Thymus (tissue), 11 donors: ENCODE measurements at regions not wholly inside any gene's neighbourhood (a gene's known extent, or its start where the extent isn't known, plus 50 kb on each side); places are given as distances from the start of the nearest gene placed in this dataset.

Source experiments
- DNase-seq, 9 donors: peaks; one replicate each; pipeline ENCODE4 v3.0.0-alpha.2; 2013; ENCODE audit warnings: low spot score in 9 of 9, low read depth in 6 of 9, missing footprints in 1 of 9
- H3K27ac ChIP-seq, 2 donors: one replicate each; pipeline ENCODE4 v1.5.1; 2013; ENCODE audit warnings: control low read depth in 1 of 2, low read depth in 1 of 2, low read length in 1 of 2, mild to moderate bottlenecking in 1 of 2, moderate library complexity in 1 of 2
- H3K27me3 ChIP-seq, 2 donors: one replicate each; pipeline ENCODE4 v1.5.1; 2013; ENCODE audit warnings: low read length in 1 of 2; ENCODE audit not compliant: control insufficient read depth in 2 of 2, insufficient read depth in 1 of 2
- H3K36me3 ChIP-seq, 2 donors: one replicate each; pipeline ENCODE4 v1.5.1; 2013; ENCODE audit warnings: low read length in 1 of 2, mild to moderate bottlenecking in 1 of 2, moderate library complexity in 1 of 2; ENCODE audit not compliant: control insufficient read depth in 2 of 2, insufficient read depth in 2 of 2
- H3K4me1 ChIP-seq, 2 donors: one replicate each; pipeline ENCODE4 v1.5.1; 2013; ENCODE audit warnings: low read length in 2 of 2; ENCODE audit not compliant: control insufficient read depth in 2 of 2, insufficient read depth in 2 of 2
- H3K4me3 ChIP-seq, 2 donors: one replicate each; pipeline ENCODE4 v1.5.1; 2013; ENCODE audit warnings: low read length in 2 of 2, control low read depth in 1 of 2, mild to moderate bottlenecking in 1 of 2
- H3K9me3 ChIP-seq, 2 donors: one replicate each; pipeline ENCODE4 v1.5.1; 2013; ENCODE audit warnings: low read length in 1 of 2, mild to moderate bottlenecking in 1 of 2; ENCODE audit not compliant: control insufficient read depth in 2 of 2, insufficient read depth in 1 of 2
- WGBS: extraction: QIAGEN DNeasy Blood & Tissue Kit; methylation state at CpG from one replicate; pipeline ENCODE4 v1.1.7; 2013; 5-methylcytosine and 5-hydroxymethylcytosine counted together
- donor health status: healthy.

DNA sequence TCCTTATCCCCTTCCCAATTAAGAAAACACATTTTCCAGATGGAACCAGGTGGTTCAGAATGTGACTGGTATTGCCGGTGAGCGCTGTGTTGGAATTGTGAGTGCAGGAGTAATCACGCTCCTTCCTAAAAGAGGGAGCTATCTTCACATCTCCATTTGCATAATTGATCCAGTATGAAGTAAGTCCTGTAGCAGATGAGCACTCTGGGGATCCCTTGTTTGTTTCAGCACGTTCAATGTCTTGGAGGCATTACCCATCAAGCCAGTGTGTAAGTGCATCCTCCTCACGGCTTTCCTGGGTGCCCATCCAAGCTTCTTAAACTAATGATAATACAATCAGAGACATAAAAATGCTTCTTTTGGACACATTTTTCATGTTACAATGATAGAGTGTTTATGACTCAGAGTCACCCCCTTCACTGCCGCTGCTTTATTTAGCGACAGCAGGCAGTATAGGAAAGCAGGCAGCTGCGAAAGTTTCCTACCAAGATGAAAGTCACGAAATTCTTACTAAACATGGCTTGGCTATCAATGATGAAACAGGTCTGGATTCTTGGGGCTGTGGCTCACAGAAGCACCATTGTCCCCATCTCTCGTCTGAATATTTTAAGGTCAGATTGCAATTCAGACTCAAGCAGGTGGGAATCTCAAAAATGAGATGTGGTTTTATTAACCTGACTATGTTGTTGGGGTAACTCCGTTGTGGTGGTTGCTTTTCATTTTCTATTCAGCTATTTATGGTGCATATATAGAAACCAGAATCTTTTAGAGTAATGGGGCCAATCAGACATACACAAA is 346.3 kb upstream of the MDFIC2 start:
- Histone ChIP-seq H3K4me1 (no peaks in the 10 kb centered on the region), H3K27me3 (no peaks in the 10 kb centered on the region), H3K36me3 (no peaks in the 10 kb centered on the region), H3K27ac (no peak overlapping the region), H3K9me3 (no peaks in the 10 kb centered on the region), H3K4me3 (no peak overlapping the region)
- 97% methylated on average over 11 of the region's 11 CpGs for WGBS
- no peak for DNase-seq

DNA sequence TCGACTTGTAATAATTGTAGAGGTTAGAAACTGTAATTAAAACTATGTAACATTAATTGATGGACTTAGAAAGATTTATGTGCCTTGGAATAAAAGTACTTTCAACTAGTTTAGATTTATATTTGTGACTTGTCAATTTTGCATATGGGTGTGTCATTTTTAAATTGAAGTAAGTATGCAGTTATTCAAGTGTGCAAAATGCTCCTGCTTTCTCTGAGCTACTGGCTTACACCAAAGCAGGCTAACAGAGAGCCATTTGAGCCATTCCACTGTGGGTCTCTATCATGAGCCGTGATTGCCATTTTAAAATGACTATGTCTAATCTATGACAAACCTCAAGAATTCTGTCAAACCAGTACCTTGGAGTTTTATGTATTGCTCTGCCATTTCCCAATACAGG is 345.0 kb upstream of the MDFIC2 start:
- Histone ChIP-seq H3K4me3 (no peak overlapping the region), H3K27ac (no peak overlapping the region), H3K27me3 (no peaks in the 10 kb centered on the region), H3K4me1 (no peaks in the 10 kb centered on the region), H3K9me3 (no peaks in the 10 kb centered on the region), H3K36me3 (no peaks in the 10 kb centered on the region)
- DNase-seq = no peak
- WGBS = 97% methylated on average over 2 of the region's 2 CpGs

GRCh38 chr3:70647823-70648222 is 335.4 kb upstream of the MDFIC2 start:
- Histone ChIP-seq H3K27me3 (no peaks in the 10 kb centered on the region), H3K27ac (no peak overlapping the region), H3K36me3 (no peaks in the 10 kb centered on the region), H3K4me3 (no peak overlapping the region), H3K4me1 (no peaks in the 10 kb centered on the region), H3K9me3 (no peaks in the 10 kb centered on the region)
- 95% methylated on average over 2 of the region's 2 CpGs for WGBS
- DNase-seq = no peak

DNA sequence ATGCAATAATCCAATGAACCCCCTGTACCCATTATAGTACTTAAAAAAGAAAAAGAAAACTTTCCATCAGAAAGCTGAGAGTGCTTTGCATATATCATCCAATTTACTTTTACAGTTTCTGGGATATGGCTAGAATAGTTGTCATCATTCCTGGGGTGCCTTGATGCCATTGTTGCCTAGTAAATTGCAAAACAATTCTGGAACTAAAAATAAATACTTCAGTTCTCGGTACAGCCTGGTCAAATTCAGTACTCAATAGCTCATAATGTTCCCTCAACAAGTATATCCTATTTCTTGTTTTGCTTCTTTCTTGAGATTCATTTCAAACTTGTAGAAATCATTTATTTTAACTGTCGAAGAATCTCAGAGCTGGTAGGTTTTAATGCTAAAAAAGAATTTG is 334.7 kb upstream of the MDFIC2 start:
- Histone ChIP-seq H3K4me1 (no peaks in the 10 kb centered on the region), H3K36me3 (no peaks in the 10 kb centered on the region), H3K27me3 (no peaks in the 10 kb centered on the region), H3K27ac (no peak overlapping the region), H3K4me3 (no peak overlapping the region), H3K9me3 (no peaks in the 10 kb centered on the region)
- DNase-seq = no peak
- 92% methylated on average over 2 of the region's 2 CpGs for WGBS

- DNase-seq = no peak
- no peak overlapping the region for H3K27ac ChIP-seq
- H3K9me3 ChIP-seq = no peaks in the 10 kb centered on the region
- no peaks in the 10 kb centered on the region for H3K27me3 ChIP-seq
- no peak overlapping the region for H3K4me3 ChIP-seq
- no peaks in the 10 kb centered on the region for H3K4me1 ChIP-seq
- no peaks in the 10 kb centered on the region for H3K36me3 ChIP-seq
These were observed 334.2 kb upstream of the MDFIC2 start for GRCh38 chr3:70646635-70647034.

DNA sequence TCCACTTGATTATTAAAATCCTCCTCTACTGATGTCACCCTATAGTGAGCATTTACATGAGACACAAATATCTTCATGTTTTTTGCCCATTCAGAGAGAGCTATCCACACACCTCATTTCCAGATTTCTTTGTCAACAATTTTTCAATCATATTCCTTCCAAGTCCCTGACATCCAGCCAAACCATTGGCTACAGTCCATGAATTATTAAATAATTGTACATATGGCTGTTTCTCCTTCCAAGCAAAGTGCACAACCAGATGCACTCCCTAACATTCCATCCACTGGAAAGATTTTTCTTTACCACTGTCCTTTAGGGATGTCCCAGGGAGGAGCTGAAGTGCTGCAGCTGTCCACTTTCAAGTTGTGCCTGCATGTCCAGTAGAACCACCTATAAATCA is 328.0 kb upstream of the MDFIC2 start:
- H3K27ac ChIP-seq = no peak overlapping the region
- no peaks in the 10 kb centered on the region for H3K9me3 ChIP-seq
- H3K27me3 ChIP-seq = no peaks in the 10 kb centered on the region
- no peaks in the 10 kb centered on the region for H3K36me3 ChIP-seq
- DNase-seq = no peak
- no peaks in the 10 kb centered on the region for H3K4me1 ChIP-seq
- no peak overlapping the region for H3K4me3 ChIP-seq

GRCh38 chr3:70635301-70635700 is 322.9 kb upstream of the MDFIC2 start:
- DNase-seq = no peak
- Histone ChIP-seq H3K36me3 (no peaks in the 10 kb centered on the region), H3K27ac (no peak overlapping the region), H3K4me1 (no peaks in the 10 kb centered on the region), H3K9me3 (no peaks in the 10 kb centered on the region), H3K27me3 (no peaks in the 10 kb centered on the region), H3K4me3 (no peak overlapping the region)
- WGBS = 70% methylated on average over 2 of the region's 2 CpGs

- Histone ChIP-seq H3K36me3 (no peaks in the 10 kb centered on the region), H3K9me3 (no peaks in the 10 kb centered on the region), H3K27me3 (no peaks in the 10 kb centered on the region), H3K4me3 (no peak overlapping the region), H3K27ac (no peak overlapping the region), H3K4me1 (no peaks in the 10 kb centered on the region)
- DNase-seq = no peak
- WGBS = 88% methylated on average over 4 of the region's 4 CpGs
These were observed 319.4 kb upstream of the MDFIC2 start for GRCh38 chr3:70631716-70632307.

DNA sequence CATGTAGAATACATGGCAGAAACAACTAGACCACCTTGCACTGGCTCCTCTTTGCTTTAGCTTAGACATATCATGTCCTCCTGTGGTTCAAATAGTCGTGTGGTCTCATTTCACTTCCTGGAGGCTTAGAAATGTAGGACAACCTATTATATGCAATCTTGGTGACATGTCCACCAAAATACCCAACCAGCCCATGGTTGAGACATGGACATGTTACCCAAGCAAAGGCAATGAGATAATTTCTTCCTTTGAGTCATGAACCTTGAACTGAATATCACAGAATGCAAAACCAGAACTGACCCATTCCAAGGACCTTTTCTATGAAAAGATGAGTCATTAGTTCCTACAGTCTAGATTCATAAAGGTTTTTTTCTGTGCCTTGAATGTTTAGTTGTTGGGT is 309.0 kb upstream of the MDFIC2 start:
- 97% methylated on average over 1 of the region's 1 CpG for WGBS
- DNase-seq = no peak
- Histone ChIP-seq H3K4me3 (no peak overlapping the region), H3K36me3 (no peaks in the 10 kb centered on the region), H3K27ac (no peak overlapping the region), H3K9me3 (no peaks in the 10 kb centered on the region), H3K27me3 (no peaks in the 10 kb centered on the region), H3K4me1 (no peaks in the 10 kb centered on the region)
